HepG2 (cell line): ENCODE measurements at regions not wholly inside any gene's neighbourhood (a gene's known extent, or its start where the extent isn't known, plus 50 kb on each side); places are given as distances from the start of the nearest gene placed in this dataset.

Source experiments
- BRD4 ChIP-seq: sonication (generic); formaldehyde crosslinking; IDR thresholded peaks from 2 replicates; pipeline ENCODE4 v1.4.0; 2020; ENCODE audit warnings: missing genetic modification reagents
- KDM5B ChIP-seq: sonication (generic); formaldehyde crosslinking; IDR thresholded peaks from 2 replicates; pipeline ENCODE4 v1.4.0; 2020; ENCODE audit warnings: missing genetic modification reagents, mild to moderate bottlenecking, borderline replicate concordance
- MAZ ChIP-seq, 2 experiments: sonication (generic) in 1 of 2; formaldehyde crosslinking in 1 of 2; IDR thresholded peaks; 2 replicates each; pipeline versions ENCODE4 v1.5.0 to v1.6.1; 2012 to 2020; ENCODE audit warnings: low read depth in 2 of 2, mild to moderate bottlenecking in 2 of 2, borderline replicate concordance in 1 of 2, improper control_type of control experiment in 1 of 2, low read length in 1 of 2, missing genetic modification reagents in 1 of 2, moderate library complexity in 1 of 2
- ZFY ChIP-seq: sonication (generic); formaldehyde crosslinking; IDR thresholded peaks from 2 replicates; pipeline ENCODE4 v1.4.0; 2020; ENCODE audit warnings: missing genetic modification reagents
- ZMYM3 ChIP-seq: sonication (generic); formaldehyde crosslinking; IDR thresholded peaks from 2 replicates; pipeline ENCODE4 v1.5.1; 2020; ENCODE audit warnings: mild to moderate bottlenecking, missing genetic modification reagents
- ZNF772 ChIP-seq: sonication (generic); formaldehyde crosslinking; IDR thresholded peaks from 2 replicates; pipeline ENCODE4 v1.5.0; 2020; ENCODE audit warnings: mild to moderate bottlenecking, missing genetic modification reagents
- ZSCAN20 ChIP-seq: sonication (generic); formaldehyde crosslinking; IDR thresholded peaks from 2 replicates; pipeline ENCODE4 v1.4.0; 2020; ENCODE audit warnings: missing genetic modification reagents, mild to moderate bottlenecking, borderline replicate concordance
- TF ChIP-seq, protein P1 (sequence below): sonication (generic); formaldehyde crosslinking; IDR thresholded peaks from 2 replicates; pipeline ENCODE4 v1.9.0; 2021; ENCODE audit warnings: missing genetic modification reagents, borderline replicate concordance
- TF ChIP-seq, protein P2 (sequence below): IDR thresholded peaks from 2 replicates; pipeline ENCODE4 v1.6.1; 2018; ENCODE audit warnings: missing genetic modification reagents, mild to moderate bottlenecking, missing compliant biosample characterization
- TF ChIP-seq, protein P3 (sequence below): sonication (generic); formaldehyde crosslinking; IDR thresholded peaks from 2 replicates; pipeline ENCODE4 v1.4.0; 2020; ENCODE audit warnings: missing genetic modification reagents
- TF ChIP-seq, protein P4 (sequence below): IDR thresholded peaks from 2 replicates; pipeline ENCODE4 v1.6.1; 2012; ENCODE audit warnings: inconsistent platforms

DNA sequence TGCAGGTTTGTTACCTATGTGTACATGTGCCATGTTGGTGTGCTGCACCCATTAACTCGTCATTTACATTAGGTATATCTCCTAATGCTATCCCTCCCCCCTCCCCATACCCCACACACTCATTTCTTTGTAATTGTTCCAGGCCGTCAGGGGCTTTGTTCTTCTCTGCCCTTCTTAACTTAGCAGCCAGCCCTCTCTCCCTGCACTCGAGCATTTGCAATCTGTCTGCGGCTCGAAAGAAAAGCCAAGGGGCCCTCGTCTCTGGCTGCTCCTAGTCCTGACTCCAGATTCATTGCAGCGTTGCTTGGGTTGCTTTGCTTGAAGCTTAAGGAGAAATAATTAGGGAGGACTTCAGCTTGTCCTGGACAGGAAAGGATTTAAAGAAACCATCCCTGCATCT lies 85.7 kb downstream of the ATP1A1 start (continued):
- TF ChIP-seq, protein P1, sequence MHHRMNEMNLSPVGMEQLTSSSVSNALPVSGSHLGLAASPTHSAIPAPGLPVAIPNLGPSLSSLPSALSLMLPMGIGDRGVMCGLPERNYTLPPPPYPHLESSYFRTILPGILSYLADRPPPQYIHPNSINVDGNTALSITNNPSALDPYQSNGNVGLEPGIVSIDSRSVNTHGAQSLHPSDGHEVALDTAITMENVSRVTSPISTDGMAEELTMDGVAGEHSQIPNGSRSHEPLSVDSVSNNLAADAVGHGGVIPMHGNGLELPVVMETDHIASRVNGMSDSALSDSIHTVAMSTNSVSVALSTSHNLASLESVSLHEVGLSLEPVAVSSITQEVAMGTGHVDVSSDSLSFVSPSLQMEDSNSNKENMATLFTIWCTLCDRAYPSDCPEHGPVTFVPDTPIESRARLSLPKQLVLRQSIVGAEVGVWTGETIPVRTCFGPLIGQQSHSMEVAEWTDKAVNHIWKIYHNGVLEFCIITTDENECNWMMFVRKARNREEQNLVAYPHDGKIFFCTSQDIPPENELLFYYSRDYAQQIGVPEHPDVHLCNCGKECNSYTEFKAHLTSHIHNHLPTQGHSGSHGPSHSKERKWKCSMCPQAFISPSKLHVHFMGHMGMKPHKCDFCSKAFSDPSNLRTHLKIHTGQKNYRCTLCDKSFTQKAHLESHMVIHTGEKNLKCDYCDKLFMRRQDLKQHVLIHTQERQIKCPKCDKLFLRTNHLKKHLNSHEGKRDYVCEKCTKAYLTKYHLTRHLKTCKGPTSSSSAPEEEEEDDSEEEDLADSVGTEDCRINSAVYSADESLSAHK (CRISPR knock-in tag): no peak
- no peak for TF ChIP-seq BRD4 (CRISPR knock-in tag)
- no peak for TF ChIP-seq ZSCAN20 (CRISPR knock-in tag)
- TF ChIP-seq, protein P2, sequence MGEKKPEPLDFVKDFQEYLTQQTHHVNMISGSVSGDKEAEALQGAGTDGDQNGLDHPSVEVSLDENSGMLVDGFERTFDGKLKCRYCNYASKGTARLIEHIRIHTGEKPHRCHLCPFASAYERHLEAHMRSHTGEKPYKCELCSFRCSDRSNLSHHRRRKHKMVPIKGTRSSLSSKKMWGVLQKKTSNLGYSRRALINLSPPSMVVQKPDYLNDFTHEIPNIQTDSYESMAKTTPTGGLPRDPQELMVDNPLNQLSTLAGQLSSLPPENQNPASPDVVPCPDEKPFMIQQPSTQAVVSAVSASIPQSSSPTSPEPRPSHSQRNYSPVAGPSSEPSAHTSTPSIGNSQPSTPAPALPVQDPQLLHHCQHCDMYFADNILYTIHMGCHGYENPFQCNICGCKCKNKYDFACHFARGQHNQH: no peak
- TF ChIP-seq, protein P3, sequence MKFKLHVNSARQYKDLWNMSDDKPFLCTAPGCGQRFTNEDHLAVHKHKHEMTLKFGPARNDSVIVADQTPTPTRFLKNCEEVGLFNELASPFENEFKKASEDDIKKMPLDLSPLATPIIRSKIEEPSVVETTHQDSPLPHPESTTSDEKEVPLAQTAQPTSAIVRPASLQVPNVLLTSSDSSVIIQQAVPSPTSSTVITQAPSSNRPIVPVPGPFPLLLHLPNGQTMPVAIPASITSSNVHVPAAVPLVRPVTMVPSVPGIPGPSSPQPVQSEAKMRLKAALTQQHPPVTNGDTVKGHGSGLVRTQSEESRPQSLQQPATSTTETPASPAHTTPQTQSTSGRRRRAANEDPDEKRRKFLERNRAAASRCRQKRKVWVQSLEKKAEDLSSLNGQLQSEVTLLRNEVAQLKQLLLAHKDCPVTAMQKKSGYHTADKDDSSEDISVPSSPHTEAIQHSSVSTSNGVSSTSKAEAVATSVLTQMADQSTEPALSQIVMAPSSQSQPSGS (CRISPR knock-in tag): no peak
- TF ChIP-seq ZFY (CRISPR knock-in tag): no peak
- TF ChIP-seq MAZ (IDR thresholded peaks at IDR 0.05; ENCODE audit: borderline replicate concordance, low read depth, low read length): no peak
- no peak for TF ChIP-seq MAZ (CRISPR knock-in tag; IDR thresholded peaks at IDR 0.05; ENCODE audit: low read depth)
- TF ChIP-seq ZMYM3 (CRISPR knock-in tag): no peak
- TF ChIP-seq ZNF772 (CRISPR knock-in tag): no peak
- TF ChIP-seq, protein P4, sequence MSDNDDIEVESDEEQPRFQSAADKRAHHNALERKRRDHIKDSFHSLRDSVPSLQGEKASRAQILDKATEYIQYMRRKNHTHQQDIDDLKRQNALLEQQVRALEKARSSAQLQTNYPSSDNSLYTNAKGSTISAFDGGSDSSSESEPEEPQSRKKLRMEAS: no peak
- TF ChIP-seq KDM5B: no peak
- TF ChIP-seq, all 625 proteins: peak for 0
